Right lobe of liver (tissue), 6 donors: ENCODE measurements at regions not wholly inside any gene's neighbourhood (a gene's known extent, or its start where the extent isn't known, plus 50 kb on each side); places are given as distances from the start of the nearest gene placed in this dataset.
A peak's percentile ranks its signal among the peaks of the same experiment; 100 is the strongest.

ENCODE experiments used
- ATAC-seq, 4 donors: fragments of 200-7000 bp; cut with Tn5 transposase; one replicate each; pipeline ENCODE4 v1.9.1; 2020; ENCODE audit warnings: mild to moderate bottlenecking in 4 of 4, moderate library complexity in 4 of 4
- DNase-seq, 3 donors: peaks; one replicate each; pipeline ENCODE4 v3.0.0-alpha.2; 2020
- H3K27ac ChIP-seq, 3 donors: fragments of 200-600 bp; one replicate each; pipeline ENCODE4 v1.8.0; 2022
- H3K27me3 ChIP-seq, 2 donors: fragments of 200-600 bp; one replicate each; pipeline ENCODE4 v1.8.0; 2022
- H3K36me3 ChIP-seq, 4 donors: fragments of 200-600 bp; sonication (generic) in 1 of 4; one replicate each; pipeline versions ENCODE4 v1.5.1 to v1.8.0; 2017 to 2022; ENCODE audit warnings: control low read depth in 1 of 4
- H3K4me1 ChIP-seq, 4 donors: fragments of 200-600 bp; sonication (generic) in 1 of 4; one replicate each; pipeline versions ENCODE4 v1.5.1 to v1.8.0; 2017 to 2022; ENCODE audit warnings: control low read depth in 1 of 4
- H3K4me3 ChIP-seq, 3 donors: fragments of 200-600 bp; one replicate each; pipeline ENCODE4 v1.8.0; 2022
- H3K9me3 ChIP-seq, 4 donors: fragments of 200-600 bp; sonication (generic) in 1 of 4; one replicate each; pipeline versions ENCODE4 v1.5.1 to v1.8.0; 2017 to 2022; ENCODE audit warnings: control low read depth in 1 of 4
- POLR2A ChIP-seq: fragments of 450-650 bp; IDR thresholded peaks from one replicate; pipeline ENCODE4 v1.6.1; 2017; ENCODE audit warnings: antibody characterized with exemption, mild to moderate bottlenecking
- WGBS: methylation state at CpG from one replicate; pipeline ENCODE4 v1.1.6; 2018; ENCODE audit warnings: low coverage, low lambda C conversion rate; ENCODE audit not compliant: insufficient coverage; ENCODE audit errors: missing lambda C conversion rate; 5-methylcytosine and 5-hydroxymethylcytosine counted together
- intact Hi-C, 2 donors: fragments of 100-400 bp; cut with DNase I; formaldehyde crosslinking; loops; one replicate each; pipeline versions ENCODE4 v1.11.2 to v1.14.1; 2022
- TF ChIP-seq, protein P1 (sequence below), 4 donors: fragments of 200-600 bp in 3 of 4; fragments of 450-650 bp in 1 of 4; IDR thresholded peaks; one replicate each; pipeline versions ENCODE4 v1.5.1 to v1.8.0; 2016 to 2022; ENCODE audit warnings: antibody characterized with exemption in 4 of 4, mild to moderate bottlenecking in 2 of 4
- donor health status: DM: no; HTN: yes; CAD: no.
- donor health status: DM: no; HTN: no; CAD: no.
- donor health status: DM: no; HTN: no; CAD: no.
- donor health status: DM: no; HTN: yes; CAD: no.
- donor health status: DM: no; HTN: yes; CAD: no.

DNA sequence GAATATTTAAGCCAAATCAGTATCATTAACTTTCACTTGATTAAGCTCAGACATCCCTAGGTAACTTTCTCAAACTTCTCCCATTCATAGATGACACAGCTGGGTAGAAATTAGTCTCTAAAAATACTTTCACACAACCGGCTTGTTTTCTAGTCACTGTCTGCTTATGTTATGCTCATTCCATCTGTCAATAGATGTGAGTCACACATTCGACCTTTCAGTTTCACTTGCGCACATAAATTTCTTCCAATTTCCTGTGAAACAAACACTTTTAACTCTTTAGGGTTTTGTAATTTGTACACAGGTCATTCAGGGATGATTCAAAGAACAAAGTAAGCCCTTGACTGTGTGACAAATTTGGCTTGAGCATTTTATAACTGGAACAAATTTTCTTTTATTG is 723.0 kb downstream of the KCNA4 start:
- no peaks in the 10 kb centered on the region for H3K9me3 ChIP-seq
- ATAC-seq = peak; percentile 70 to 87 (median 80)

DNA sequence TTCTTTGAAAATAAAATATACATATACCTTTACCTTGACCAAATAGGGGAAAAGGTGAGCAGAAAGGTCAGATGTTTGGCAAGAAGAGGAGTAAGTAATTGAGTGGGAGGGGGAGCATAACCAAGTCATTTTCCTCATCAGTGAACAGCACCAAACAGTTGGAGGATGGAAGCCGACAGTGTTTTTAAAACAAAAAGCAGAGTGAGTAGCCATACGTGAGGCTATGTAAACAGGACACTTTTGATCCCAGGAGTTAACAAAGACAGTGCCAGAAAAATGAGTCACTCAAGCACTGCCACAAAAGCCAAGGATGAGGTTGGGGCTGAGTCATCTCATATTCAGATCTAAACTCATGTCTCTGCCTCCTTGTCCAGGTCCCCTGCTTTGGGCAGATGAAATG is 734.7 kb downstream of the KCNA4 start:
- H3K9me3 ChIP-seq = no peaks in the 10 kb centered on the region
- no peaks in the 10 kb centered on the region for H3K36me3 ChIP-seq
- H3K4me1 ChIP-seq = peaks cover 0 to 6% (median 0%) of the 10 kb centered on the region in 4 donors
- no peak for TF ChIP-seq POLR2A
- TF ChIP-seq, protein P1, sequence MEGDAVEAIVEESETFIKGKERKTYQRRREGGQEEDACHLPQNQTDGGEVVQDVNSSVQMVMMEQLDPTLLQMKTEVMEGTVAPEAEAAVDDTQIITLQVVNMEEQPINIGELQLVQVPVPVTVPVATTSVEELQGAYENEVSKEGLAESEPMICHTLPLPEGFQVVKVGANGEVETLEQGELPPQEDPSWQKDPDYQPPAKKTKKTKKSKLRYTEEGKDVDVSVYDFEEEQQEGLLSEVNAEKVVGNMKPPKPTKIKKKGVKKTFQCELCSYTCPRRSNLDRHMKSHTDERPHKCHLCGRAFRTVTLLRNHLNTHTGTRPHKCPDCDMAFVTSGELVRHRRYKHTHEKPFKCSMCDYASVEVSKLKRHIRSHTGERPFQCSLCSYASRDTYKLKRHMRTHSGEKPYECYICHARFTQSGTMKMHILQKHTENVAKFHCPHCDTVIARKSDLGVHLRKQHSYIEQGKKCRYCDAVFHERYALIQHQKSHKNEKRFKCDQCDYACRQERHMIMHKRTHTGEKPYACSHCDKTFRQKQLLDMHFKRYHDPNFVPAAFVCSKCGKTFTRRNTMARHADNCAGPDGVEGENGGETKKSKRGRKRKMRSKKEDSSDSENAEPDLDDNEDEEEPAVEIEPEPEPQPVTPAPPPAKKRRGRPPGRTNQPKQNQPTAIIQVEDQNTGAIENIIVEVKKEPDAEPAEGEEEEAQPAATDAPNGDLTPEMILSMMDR (IDR thresholded peaks at IDR 0.05) = no peak
- DNase-seq (no peak), ATAC-seq (peak; percentile 64 to 99 (median 88))
- H3K27ac ChIP-seq = no peak overlapping the region
- H3K27me3 ChIP-seq = no peaks in the 10 kb centered on the region
- no peak overlapping the region for H3K4me3 ChIP-seq
- intact Hi-C loops = no loop called here
- WGBS = 16% methylated on average over 2 of the region's 2 CpGs

More for the DNA sequence above, 723.0 kb downstream of the KCNA4 start:
- no peaks in the 10 kb centered on the region for H3K36me3 ChIP-seq
- WGBS = 3% methylated on average over 3 of the region's 3 CpGs
- peak overlapping the region in 1 of 3 donors; percentile 39 for H3K27ac ChIP-seq
- no peak overlapping the region for H3K4me3 ChIP-seq
- H3K4me1 ChIP-seq = peaks cover 0 to 6% (median 0%) of the 10 kb centered on the region in 4 donors
- no peaks in the 10 kb centered on the region for H3K27me3 ChIP-seq
- no peak for DNase-seq
- TF ChIP-seq POLR2A = no peak
- TF ChIP-seq, protein P1 (IDR thresholded peaks at IDR 0.05) = no peak
- intact Hi-C loops = no loop called here

DNA sequence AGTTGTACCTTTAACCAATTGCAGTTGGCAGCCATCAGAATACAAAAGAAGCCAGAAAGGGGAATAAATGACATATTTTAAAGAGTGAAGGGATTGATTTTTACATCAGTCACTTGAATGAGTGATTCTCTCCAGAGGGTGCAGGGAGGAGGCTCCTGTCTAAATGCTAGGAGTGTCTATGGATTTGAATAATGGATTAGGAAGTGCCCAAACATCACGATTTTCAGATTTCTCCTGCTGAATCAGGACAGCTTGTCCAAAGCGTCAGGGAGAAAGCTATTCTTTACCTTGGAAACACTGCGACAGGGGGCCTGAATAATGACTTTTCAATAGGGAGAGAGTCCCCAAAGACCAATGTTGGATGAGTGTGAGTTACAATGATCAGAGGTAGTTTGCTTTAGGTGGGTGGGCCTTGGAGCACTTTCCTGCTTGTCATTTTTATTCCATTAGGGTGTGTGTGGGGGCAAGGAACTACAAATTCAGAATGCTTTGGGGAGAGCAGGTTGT is 735.5 kb downstream of the KCNA4 start:
- intact Hi-C loops = no loop called here
- no peaks in the 10 kb centered on the region for H3K9me3 ChIP-seq
- WGBS = 83% methylated on average over 2 of the region's 3 CpGs
- no peaks in the 10 kb centered on the region for H3K27me3 ChIP-seq
- DNase-seq = no peak
- no peaks in the 10 kb centered on the region for H3K36me3 ChIP-seq
- TF ChIP-seq POLR2A = no peak
- TF ChIP-seq, protein P1 (IDR thresholded peaks at IDR 0.05) = no peak
- H3K4me3 ChIP-seq = no peak overlapping the region
- H3K27ac ChIP-seq = no peak overlapping the region
- no peak for ATAC-seq
- peaks cover 0 to 6% (median 0%) of the 10 kb centered on the region in 4 donors for H3K4me1 ChIP-seq

DNA sequence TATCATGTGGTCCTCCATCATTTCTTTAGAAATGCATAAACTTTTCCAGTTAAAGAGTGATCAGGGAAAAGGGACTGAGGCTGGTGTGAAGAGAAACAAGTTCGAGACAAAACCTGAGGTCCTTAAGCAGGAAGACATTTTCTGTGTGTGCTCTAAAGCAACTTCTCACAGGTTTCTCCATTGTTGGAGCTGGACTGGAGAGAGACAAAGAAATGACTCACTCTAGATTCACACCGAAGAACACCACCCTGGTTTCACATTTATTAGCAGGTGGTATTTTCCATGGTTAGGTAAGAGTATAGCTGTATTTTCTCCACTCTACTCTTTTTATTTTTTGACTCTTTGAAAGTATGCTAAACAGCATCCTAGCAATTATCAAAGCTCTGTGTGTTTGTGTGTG is 736.4 kb downstream of the KCNA4 start:
- no peak for DNase-seq
- TF ChIP-seq, protein P1 (IDR thresholded peaks at IDR 0.05) = no peak
- no peak for TF ChIP-seq POLR2A
- ATAC-seq = no peak
- WGBS = 86% methylated on average over 2 of the region's 2 CpGs
- Histone ChIP-seq H3K4me1 (peaks cover 0 to 6% (median 0%) of the 10 kb centered on the region in 4 donors), H3K36me3 (no peaks in the 10 kb centered on the region), H3K4me3 (no peak overlapping the region), H3K27me3 (no peaks in the 10 kb centered on the region), H3K9me3 (no peaks in the 10 kb centered on the region), H3K27ac (no peak overlapping the region)
- intact Hi-C loops = no loop called here

DNA sequence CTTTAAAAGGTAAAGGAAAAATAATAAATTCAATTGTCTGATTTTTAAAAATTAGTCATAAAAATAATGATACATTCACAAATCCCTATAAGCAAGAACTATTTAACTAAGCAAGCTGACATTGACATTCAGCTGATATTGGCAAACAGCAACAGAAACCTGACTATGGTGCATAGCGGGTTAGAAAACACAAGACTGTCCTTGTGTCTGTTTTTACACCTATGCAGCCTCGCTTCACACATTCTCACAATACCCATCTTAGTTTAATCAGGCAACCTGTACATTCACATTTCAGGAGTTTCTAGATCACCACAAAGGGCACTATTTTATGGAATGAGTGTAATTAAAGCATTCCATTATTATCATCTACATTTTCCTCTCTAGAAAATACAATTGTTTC is 737.1 kb downstream of the KCNA4 start:
- ATAC-seq = no peak
- H3K27me3 ChIP-seq = no peaks in the 10 kb centered on the region
- no peak overlapping the region for H3K27ac ChIP-seq
- H3K4me3 ChIP-seq = no peak overlapping the region
- 83% methylated on average over 2 of the region's 2 CpGs for WGBS
- intact Hi-C loops = no loop called here
- TF ChIP-seq POLR2A = no peak
- DNase-seq = no peak
- peaks cover 0 to 6% (median 0%) of the 10 kb centered on the region in 4 donors for H3K4me1 ChIP-seq
- no peaks in the 10 kb centered on the region for H3K9me3 ChIP-seq
- no peaks in the 10 kb centered on the region for H3K36me3 ChIP-seq
